ENCODE measurements at regions not wholly inside any gene's neighbourhood (a gene's known extent, or its start where the extent isn't known, plus 50 kb on each side); places are given as distances from the start of the nearest gene placed in this dataset.

DNA sequence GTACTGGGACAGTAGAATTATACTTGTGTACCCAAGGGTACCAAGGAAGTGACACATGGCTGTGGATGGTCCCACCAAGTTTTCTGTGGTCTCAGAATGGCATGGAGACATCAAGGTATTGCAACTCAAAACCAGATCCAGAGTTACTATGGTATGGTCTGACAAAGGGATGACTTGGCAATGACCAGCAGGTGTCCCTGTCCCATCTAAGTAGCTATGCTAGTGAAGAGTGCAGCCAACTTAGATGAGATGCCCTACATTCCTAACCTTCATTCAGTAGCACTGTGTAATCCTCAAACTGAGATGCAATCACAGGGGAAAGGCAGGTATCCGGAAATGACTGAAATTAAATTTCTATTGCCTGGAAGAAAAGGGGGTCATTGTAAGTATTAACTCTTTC lies 188.7 kb upstream of the TMEM260 start:
- H3K27ac Mint-ChIP-seq (ENCODE audit: low read depth): no peak overlapping the region
- H3K4me3 Mint-ChIP-seq: no peak overlapping the region
- no peaks in the 10 kb centered on the region for H3K4me1 Mint-ChIP-seq
- no peak for ATAC-seq (replicated peaks; ENCODE audit: extremely low read depth, poor library complexity, severe bottlenecking)
- no peak for DNase-seq (ENCODE audit: low spot score in 2 of 2)
- peaks cover 12% of the 10 kb centered on the region for H3K9me3 Mint-ChIP-seq
- H3K36me3 Mint-ChIP-seq (ENCODE audit: insufficient read depth): no peaks in the 10 kb centered on the region
- H3K27me3 Mint-ChIP-seq: peaks cover 42% of the 10 kb centered on the region

DNA sequence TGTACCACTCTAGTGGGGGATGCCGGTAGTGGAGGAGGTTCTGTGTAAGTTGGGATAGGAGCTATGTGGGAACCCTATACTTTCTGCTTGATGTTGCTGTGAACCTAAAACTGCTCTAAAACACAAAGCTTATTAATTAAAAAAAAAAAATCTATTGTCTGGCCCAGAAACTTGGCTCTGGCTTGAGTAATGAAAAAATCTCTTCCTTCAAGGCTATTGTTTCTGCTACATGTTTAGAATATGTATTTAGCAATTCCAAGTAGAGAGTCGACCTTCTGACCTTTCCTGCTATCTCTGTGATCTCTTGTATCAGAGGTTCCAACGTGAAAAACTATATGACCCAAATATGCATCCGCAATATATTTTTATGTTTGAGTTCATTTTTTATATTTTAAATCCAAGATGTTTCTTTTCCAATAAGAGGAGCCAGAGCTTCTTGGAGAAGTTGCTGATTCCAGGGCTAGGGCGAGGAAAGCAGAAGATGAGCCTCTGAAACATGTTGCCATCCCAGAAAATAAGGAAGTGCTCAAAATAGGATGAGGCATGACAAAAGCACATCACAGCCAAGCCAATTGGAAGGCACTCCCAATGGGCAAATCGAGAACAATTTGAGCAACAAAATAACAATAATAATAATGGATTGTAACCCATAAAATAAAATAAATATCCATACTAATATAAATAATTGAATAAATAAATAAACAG lies 184.6 kb upstream of the TMEM260 start:
- DNase-seq (ENCODE audit: low spot score in 2 of 2): no peak
- Mint-ChIP-seq H3K27ac (ENCODE audit: low read depth) (no peak overlapping the region), H3K4me3 (no peak overlapping the region), H3K9me3 (no peaks in the 10 kb centered on the region), H3K27me3 (peaks cover 13% of the 10 kb centered on the region), H3K4me1 (no peaks in the 10 kb centered on the region), H3K36me3 (ENCODE audit: insufficient read depth) (no peaks in the 10 kb centered on the region)
- ATAC-seq (replicated peaks; ENCODE audit: extremely low read depth, poor library complexity, severe bottlenecking): no peak

DNA sequence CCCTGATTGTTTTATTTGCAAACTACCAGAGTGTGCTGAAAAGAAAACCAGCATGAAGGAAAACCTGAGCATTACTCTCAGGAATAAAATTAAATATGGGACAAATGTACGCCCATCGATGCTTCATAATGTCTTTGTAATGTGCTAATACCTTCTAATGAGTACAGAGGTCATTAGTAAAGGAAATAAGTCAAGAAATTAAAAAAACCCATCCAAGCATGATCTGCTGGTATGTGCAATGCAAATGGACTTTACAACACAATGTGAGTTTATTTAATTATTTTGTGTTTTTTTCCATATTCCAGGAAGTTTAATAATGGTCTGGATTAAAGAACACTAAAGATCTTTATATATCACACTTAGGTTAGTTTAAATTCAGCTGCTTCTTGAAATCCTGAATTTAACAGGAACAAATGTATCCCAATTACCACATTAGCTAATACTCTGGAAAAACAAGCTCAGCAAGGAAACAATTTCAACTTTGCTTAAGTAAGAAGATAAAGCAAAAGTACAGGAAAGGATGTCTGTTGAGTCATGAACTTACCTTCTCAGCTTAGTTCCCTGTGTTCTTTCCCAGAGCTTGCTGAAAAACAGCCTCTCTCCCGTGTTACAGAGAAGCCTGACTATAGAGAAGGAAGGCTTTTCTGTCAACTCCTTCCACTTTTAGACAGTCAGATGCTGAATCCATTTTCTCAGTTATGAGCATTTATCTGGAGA lies 179.3 kb upstream of the TMEM260 start:
- DNase-seq (ENCODE audit: low spot score in 2 of 2) (no peak), ATAC-seq (replicated peaks; ENCODE audit: extremely low read depth, poor library complexity, severe bottlenecking) (no peak)
- no peaks in the 10 kb centered on the region for H3K4me1 Mint-ChIP-seq
- peaks cover 8% of the 10 kb centered on the region for H3K27me3 Mint-ChIP-seq
- H3K27ac Mint-ChIP-seq (ENCODE audit: low read depth): no peak overlapping the region
- no peaks in the 10 kb centered on the region for H3K9me3 Mint-ChIP-seq
- no peak overlapping the region for H3K4me3 Mint-ChIP-seq
- no peaks in the 10 kb centered on the region for H3K36me3 Mint-ChIP-seq (ENCODE audit: insufficient read depth)

DNA sequence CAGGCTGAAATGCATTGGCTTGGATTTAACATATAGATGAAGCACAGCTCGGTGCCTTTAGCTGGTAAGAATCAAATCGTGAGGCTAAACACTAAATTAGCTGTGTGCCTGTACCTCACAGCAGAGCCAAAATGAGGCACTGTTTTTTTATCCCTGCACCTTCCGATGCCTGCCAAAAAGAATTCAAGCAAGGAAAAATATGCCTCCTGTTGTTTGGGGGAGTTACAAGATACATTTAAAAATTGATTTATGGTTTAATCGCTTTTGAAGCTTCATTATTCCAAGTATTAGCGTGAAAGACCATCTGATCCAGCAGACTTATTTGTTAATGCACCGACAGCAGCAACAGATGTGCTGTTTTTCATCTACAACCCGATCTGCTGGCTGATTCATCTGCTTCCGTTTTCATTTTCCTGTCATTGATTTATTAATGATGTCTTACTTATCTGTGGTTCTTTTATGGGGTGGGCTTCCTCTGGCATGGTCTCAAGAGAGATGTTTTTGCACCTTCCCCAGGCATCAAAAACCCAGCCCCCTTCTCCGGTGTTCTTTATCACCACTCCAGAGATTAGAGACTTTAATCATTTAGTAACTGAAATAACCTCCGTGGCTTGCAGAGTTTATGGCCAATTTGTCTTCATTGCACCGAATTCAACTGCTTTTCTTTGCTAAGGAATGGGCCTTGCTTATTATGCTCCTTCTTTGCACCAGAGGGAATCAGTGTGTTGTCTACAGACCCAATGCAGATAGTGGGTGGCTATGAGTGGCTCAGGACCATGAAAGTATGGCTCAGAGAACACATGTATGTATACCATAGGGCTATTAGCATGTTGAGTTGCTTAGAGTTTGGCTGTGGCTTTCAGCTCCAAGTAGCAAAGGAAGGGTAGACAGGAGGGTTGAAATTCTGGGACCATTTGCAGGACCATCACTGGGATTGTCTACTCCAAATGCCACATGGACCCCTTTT lies 166.8 kb upstream of the TMEM260 start:
- Mint-ChIP-seq H3K9me3 (no peaks in the 10 kb centered on the region), H3K4me3 (peak overlapping the region; percentile 38), H3K36me3 (ENCODE audit: insufficient read depth) (no peaks in the 10 kb centered on the region), H3K27ac (ENCODE audit: low read depth) (no peak overlapping the region), H3K4me1 (peaks cover 7% of the 10 kb centered on the region), H3K27me3 (peaks cover 70% of the 10 kb centered on the region)
- no peak for DNase-seq (ENCODE audit: low spot score in 2 of 2)
- no peak for ATAC-seq (replicated peaks; ENCODE audit: extremely low read depth, poor library complexity, severe bottlenecking)

DNA sequence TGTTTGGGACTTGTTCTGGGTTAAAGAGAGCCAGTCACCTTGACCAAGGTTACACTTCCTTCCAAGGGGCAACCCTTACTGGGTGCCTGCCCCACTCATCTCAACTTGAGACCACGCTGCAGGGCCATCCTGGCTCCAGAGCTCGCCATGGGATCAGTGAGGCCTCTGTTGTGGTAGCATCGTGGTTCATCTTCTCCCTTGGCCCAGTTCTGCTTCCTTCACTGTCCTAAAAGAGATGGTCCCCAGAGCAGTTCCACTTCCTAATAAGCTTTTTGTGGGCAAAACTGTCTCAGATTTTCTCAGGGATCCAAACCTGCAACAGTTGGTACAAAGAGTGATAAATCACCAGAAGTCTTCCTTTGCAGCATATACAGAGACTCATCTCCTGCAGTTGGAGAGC lies 165.9 kb upstream of the TMEM260 start:
- H3K27me3 Mint-ChIP-seq: peaks cover 69% of the 10 kb centered on the region
- H3K27ac Mint-ChIP-seq (ENCODE audit: low read depth): no peak overlapping the region
- no peaks in the 10 kb centered on the region for H3K36me3 Mint-ChIP-seq (ENCODE audit: insufficient read depth)
- peaks cover 7% of the 10 kb centered on the region for H3K4me1 Mint-ChIP-seq
- H3K9me3 Mint-ChIP-seq: no peaks in the 10 kb centered on the region
- DNase-seq (ENCODE audit: low spot score in 2 of 2) (no peak), ATAC-seq (replicated peaks; ENCODE audit: extremely low read depth, poor library complexity, severe bottlenecking) (no peak)
- H3K4me3 Mint-ChIP-seq: no peak overlapping the region

DNA sequence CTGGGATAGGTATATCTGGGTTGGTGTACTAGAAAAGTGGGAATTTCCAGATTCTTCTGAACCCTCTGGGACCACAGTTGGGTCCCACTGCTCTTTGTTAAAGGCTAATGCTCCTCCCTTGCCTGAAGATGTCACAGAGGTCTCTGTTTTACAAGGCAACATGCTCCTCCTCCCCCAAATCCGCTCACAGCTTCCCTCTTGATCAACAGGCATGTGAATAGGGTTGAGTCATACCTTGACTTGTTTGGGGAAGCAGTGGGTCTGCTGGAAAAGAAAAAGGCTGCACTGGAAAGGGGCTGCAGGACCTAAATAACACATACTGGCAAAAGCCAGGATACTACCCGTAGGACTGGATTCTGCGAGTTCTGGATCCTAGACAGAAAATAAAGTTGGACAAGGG lies 165.4 kb upstream of the TMEM260 start:
- H3K27me3 Mint-ChIP-seq: peaks cover 74% of the 10 kb centered on the region
- no peaks in the 10 kb centered on the region for H3K36me3 Mint-ChIP-seq (ENCODE audit: insufficient read depth)
- no peak overlapping the region for H3K27ac Mint-ChIP-seq (ENCODE audit: low read depth)
- ATAC-seq (replicated peaks; ENCODE audit: extremely low read depth, poor library complexity, severe bottlenecking) (no peak), DNase-seq (ENCODE audit: low spot score in 2 of 2) (no peak)
- H3K4me3 Mint-ChIP-seq: no peak overlapping the region
- no peaks in the 10 kb centered on the region for H3K9me3 Mint-ChIP-seq
- peaks cover 7% of the 10 kb centered on the region for H3K4me1 Mint-ChIP-seq

DNA sequence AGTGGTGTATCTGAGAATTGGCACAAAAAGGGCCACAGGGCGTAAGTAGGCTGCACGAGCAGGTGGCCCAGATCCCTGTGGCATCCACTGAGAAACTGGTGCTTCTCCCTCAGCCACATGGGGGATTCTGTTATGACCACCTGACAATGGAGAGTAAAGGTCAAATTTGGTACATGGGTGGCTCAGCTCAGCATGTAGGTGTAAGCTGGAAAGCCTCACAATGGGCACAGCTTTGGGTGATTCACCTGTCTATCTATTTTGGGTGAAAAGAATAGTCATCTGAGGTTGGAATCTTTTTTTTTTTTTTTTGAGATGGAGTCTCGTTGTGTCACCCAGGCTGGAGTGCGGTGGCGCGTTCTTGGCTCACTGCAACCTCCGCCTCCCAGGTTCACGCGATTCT lies 163.4 kb upstream of the TMEM260 start:
- H3K27me3 Mint-ChIP-seq: peaks cover 64% of the 10 kb centered on the region
- no peaks in the 10 kb centered on the region for H3K36me3 Mint-ChIP-seq (ENCODE audit: insufficient read depth)

DNA sequence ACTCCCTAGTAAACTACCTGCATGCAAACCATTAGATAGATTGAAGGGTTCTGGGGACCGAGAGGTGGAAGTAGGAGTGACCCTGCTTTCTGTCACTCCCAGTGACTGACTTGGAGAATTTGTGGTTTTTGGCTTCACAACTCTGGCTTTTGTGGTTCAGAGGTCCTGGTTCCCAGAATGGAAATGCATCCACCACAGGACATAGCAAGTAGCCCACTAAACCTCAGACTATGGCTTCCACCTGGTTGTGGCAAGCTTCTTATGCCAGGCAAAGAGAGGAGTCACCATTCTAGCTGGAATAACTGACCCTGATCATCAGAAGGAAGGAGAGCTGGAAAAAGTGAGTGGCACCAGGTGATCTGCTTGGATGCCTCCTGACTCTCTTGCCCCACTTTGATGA lies 162.4 kb upstream of the TMEM260 start:
- H3K27ac Mint-ChIP-seq (ENCODE audit: low read depth): no peak overlapping the region
- H3K4me3 Mint-ChIP-seq: no peak overlapping the region
- H3K4me1 Mint-ChIP-seq: peaks cover 7% of the 10 kb centered on the region
- ATAC-seq (replicated peaks; ENCODE audit: extremely low read depth, poor library complexity, severe bottlenecking) (no peak), DNase-seq (ENCODE audit: low spot score in 2 of 2) (no peak)
- no peaks in the 10 kb centered on the region for H3K36me3 Mint-ChIP-seq (ENCODE audit: insufficient read depth)
- H3K27me3 Mint-ChIP-seq: peaks cover 55% of the 10 kb centered on the region
- no peaks in the 10 kb centered on the region for H3K9me3 Mint-ChIP-seq

More for the DNA sequence above, 163.4 kb upstream of the TMEM260 start:
- Mint-ChIP-seq H3K9me3 (no peaks in the 10 kb centered on the region), H3K27ac (ENCODE audit: low read depth) (no peak overlapping the region), H3K4me1 (peaks cover 7% of the 10 kb centered on the region), H3K4me3 (no peak overlapping the region)
- DNase-seq (ENCODE audit: low spot score in 2 of 2) (no peak), ATAC-seq (replicated peaks; ENCODE audit: extremely low read depth, poor library complexity, severe bottlenecking) (no peak)

DNA sequence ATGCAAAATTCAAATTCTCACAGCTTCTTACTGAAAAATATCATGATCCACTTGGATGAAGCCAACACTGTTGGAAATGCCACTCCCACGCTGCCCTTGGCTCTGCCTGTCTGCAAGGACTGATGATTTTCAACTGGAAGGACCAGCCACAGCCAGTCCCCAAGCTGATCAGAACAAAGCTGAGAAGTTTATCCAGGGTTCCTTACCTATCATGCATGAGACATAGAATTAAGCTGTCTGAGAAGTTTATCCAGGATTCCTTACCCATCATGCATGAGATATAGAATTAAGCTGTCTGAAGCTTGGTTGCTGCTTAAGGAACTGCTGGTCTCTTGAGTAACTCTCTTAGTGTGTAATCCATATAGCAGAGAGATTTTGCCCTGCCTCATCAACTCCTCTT lies 159.8 kb upstream of the TMEM260 start:
- Mint-ChIP-seq H3K27ac (ENCODE audit: low read depth) (no peak overlapping the region), H3K36me3 (ENCODE audit: insufficient read depth) (no peaks in the 10 kb centered on the region), H3K27me3 (peaks cover 62% of the 10 kb centered on the region), H3K4me3 (no peak overlapping the region), H3K4me1 (no peaks in the 10 kb centered on the region), H3K9me3 (no peaks in the 10 kb centered on the region)
- ATAC-seq (replicated peaks; ENCODE audit: extremely low read depth, poor library complexity, severe bottlenecking) (no peak), DNase-seq (ENCODE audit: low spot score in 2 of 2) (no peak)

DNA sequence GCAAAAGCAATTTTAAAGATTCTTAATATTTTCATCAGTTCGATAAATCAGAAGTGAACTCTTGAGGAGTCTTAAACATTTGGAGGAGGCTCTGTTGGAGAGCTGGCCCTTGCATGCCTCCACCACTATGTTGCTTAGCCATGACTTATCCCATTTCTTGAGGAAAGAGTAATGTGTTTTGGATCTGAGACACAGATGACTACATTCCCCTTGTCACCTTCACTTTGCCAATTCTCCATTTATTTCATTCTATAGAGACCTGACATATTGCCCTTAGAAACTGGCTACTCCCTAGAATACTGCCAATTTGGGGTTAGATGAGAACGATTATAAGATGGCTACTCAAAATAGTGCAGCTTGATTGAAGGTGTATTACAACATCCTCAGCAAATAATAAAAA lies 157.4 kb upstream of the TMEM260 start:
- Mint-ChIP-seq H3K4me3 (no peak overlapping the region), H3K9me3 (no peaks in the 10 kb centered on the region), H3K4me1 (no peaks in the 10 kb centered on the region), H3K27me3 (peaks cover 64% of the 10 kb centered on the region), H3K27ac (ENCODE audit: low read depth) (no peak overlapping the region), H3K36me3 (ENCODE audit: insufficient read depth) (no peaks in the 10 kb centered on the region)
- ATAC-seq (replicated peaks; ENCODE audit: extremely low read depth, poor library complexity, severe bottlenecking) (no peak), DNase-seq (ENCODE audit: low spot score in 2 of 2) (no peak)

DNA sequence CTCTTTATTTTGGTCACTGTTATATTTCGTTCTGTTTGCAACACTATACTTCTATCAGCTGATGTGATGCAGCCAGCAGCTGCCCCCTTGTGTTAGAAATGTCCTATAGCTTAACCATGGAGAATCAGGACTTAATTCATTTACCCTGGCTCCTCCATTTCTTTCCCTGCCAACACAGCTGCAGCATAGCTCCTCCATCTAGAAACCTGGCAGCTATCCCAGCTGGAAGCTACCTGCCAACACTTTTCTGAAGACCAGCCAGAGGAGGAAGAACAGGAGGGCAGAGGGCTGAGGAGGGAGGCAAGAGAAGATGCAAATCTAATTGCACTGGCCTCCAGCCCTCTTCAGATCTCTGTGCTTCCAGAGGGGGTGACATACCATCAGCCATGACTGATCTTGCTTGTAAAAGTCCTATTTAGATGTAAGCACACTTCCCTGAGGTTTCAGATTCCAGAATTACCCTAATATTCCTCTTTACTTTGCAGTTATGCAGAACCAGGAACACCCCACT lies 156.8 kb upstream of the TMEM260 start:
- H3K27me3 Mint-ChIP-seq: peaks cover 59% of the 10 kb centered on the region

DNA sequence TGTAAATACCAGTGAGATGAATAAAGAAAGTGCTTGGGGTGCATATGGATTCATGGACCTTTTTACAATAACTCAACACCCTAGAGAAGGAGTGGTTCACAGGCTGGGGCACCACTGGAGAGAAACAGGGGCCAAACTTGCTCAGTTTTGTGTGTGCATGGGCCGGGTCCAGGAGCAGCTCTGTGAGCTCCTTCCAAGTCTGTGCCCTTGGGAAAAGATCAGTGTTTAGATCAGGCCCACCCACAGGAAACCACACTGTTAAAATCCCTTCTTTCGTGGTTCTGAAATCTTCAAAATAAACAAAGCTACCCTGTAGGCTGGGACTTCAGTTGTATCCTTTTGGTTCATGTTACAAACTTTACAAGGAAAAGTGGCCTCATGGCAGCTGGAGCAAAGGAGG lies 156.1 kb upstream of the TMEM260 start:
- peaks cover 58% of the 10 kb centered on the region for H3K27me3 Mint-ChIP-seq
- H3K4me3 Mint-ChIP-seq: no peak overlapping the region
- H3K36me3 Mint-ChIP-seq (ENCODE audit: insufficient read depth): no peaks in the 10 kb centered on the region
- DNase-seq (ENCODE audit: low spot score in 2 of 2) (no peak), ATAC-seq (replicated peaks; ENCODE audit: extremely low read depth, poor library complexity, severe bottlenecking) (no peak)
- H3K4me1 Mint-ChIP-seq: no peaks in the 10 kb centered on the region
- no peaks in the 10 kb centered on the region for H3K9me3 Mint-ChIP-seq
- H3K27ac Mint-ChIP-seq (ENCODE audit: low read depth): no peak overlapping the region

More for the DNA sequence above, 156.8 kb upstream of the TMEM260 start:
- H3K36me3 Mint-ChIP-seq (ENCODE audit: insufficient read depth): no peaks in the 10 kb centered on the region
- ATAC-seq (replicated peaks; ENCODE audit: extremely low read depth, poor library complexity, severe bottlenecking): peak; percentile 32
- no peaks in the 10 kb centered on the region for H3K9me3 Mint-ChIP-seq
- no peak overlapping the region for H3K27ac Mint-ChIP-seq (ENCODE audit: low read depth)
- no peak for DNase-seq (ENCODE audit: low spot score in 2 of 2)
- no peak overlapping the region for H3K4me3 Mint-ChIP-seq
- no peaks in the 10 kb centered on the region for H3K4me1 Mint-ChIP-seq
